Choroid plexus epithelial cell (primary cell): ENCODE measurements at regions not wholly inside any gene's neighbourhood (a gene's known extent, or its start where the extent isn't known, plus 50 kb on each side); places are given as distances from the start of the nearest gene placed in this dataset.

Source experiments
- DNase-seq: peaks from one replicate; pipeline ENCODE4 v3.0.0-alpha.2; 2010; ENCODE audit warnings: low read depth
- H3K4me3 ChIP-seq: 2 replicates; pipeline ENCODE4 v1.5.1; 2011; ENCODE audit warnings: low read depth, mild to moderate bottlenecking, control low read depth, low read length, moderate library complexity
- CTCF ChIP-seq: conservative IDR thresholded peaks from 2 replicates; pipeline ENCODE4 v1.5.1; 2011; ENCODE audit warnings: low read depth, mild to moderate bottlenecking, control low read depth, inconsistent platforms, low read length, moderate library complexity

GRCh38 chr1:56321150-56321490 is 258.2 kb downstream of the PLPP3 start:
- no peak for TF ChIP-seq CTCF
- H3K4me3 ChIP-seq: no peak overlapping the region
- DNase-seq: no peak

- no peak for TF ChIP-seq CTCF
These were observed 258.8 kb downstream of the PLPP3 start for GRCh38 chr1:56320464-56321149.

GRCh38 chr1:56317722-56318121 is 261.6 kb downstream of the PLPP3 start:
- no peak for DNase-seq
- no peak overlapping the region for H3K4me3 ChIP-seq

More at GRCh38 chr1:56320464-56321149, 258.8 kb downstream of the PLPP3 start:
- H3K4me3 ChIP-seq: no peak overlapping the region
- DNase-seq: no peak

GRCh38 chr1:56315293-56315942 is 263.9 kb downstream of the PLPP3 start:
- no peak for TF ChIP-seq CTCF
- no peak for DNase-seq
- H3K4me3 ChIP-seq: no peak overlapping the region

More at GRCh38 chr1:56317722-56318121, 261.6 kb downstream of the PLPP3 start:
- TF ChIP-seq CTCF: no peak

GRCh38 chr1:56313560-56313959 is 265.8 kb downstream of the PLPP3 start:
- TF ChIP-seq CTCF: no peak
- H3K4me3 ChIP-seq: no peak overlapping the region
- no peak for DNase-seq

- no peak for TF ChIP-seq CTCF
- H3K4me3 ChIP-seq: no peak overlapping the region
- no peak for DNase-seq
These were observed 267.6 kb downstream of the PLPP3 start for GRCh38 chr1:56311766-56312165.

GRCh38 chr1:56310945-56311344 is 268.4 kb downstream of the PLPP3 start:
- no peak for DNase-seq
- TF ChIP-seq CTCF: no peak
- H3K4me3 ChIP-seq: no peak overlapping the region
